ENCODE measurements at regions not wholly inside any gene's neighbourhood (a gene's known extent, or its start where the extent isn't known, plus 50 kb on each side); places are given as distances from the start of the nearest gene placed in this dataset.

GRCh38 chr5:23253621-23254198, 253.7 kb upstream of the PRDM9 start:
- DNase-seq: no peak
- TF ChIP-seq POLR2A (IDR thresholded peaks at IDR 0.05; ENCODE audit: low read length): no peak
- TF ChIP-seq GATA1 (IDR thresholded peaks at IDR 0.05; ENCODE audit: low read depth, low read length): no peak

- DNase-seq: no peak
- no peak for TF ChIP-seq GATA1 (IDR thresholded peaks at IDR 0.05; ENCODE audit: low read depth, low read length)
- no peak for TF ChIP-seq POLR2A (IDR thresholded peaks at IDR 0.05; ENCODE audit: low read length)
Observed at GRCh38 chr5:23242891-23243290, 264.5 kb upstream of the PRDM9 start.

- TF ChIP-seq POLR2A (IDR thresholded peaks at IDR 0.05; ENCODE audit: low read length) (no peak), GATA1 (IDR thresholded peaks at IDR 0.05; ENCODE audit: low read depth, low read length) (no peak)
- no peak for DNase-seq
Observed at GRCh38 chr5:23235246-23235645, 272.2 kb upstream of the PRDM9 start.

- TF ChIP-seq GATA1 (IDR thresholded peaks at IDR 0.05; ENCODE audit: low read depth, low read length) (no peak), POLR2A (IDR thresholded peaks at IDR 0.05; ENCODE audit: low read length) (no peak)
- DNase-seq: no peak
Observed at GRCh38 chr5:23234197-23234596, 273.2 kb upstream of the PRDM9 start.

GRCh38 chr5:23223846-23224245, 283.6 kb upstream of the PRDM9 start:
- DNase-seq: no peak
- no peak for TF ChIP-seq GATA1 (IDR thresholded peaks at IDR 0.05; ENCODE audit: low read depth, low read length)
- TF ChIP-seq POLR2A (IDR thresholded peaks at IDR 0.05; ENCODE audit: low read length): no peak

- no peak for DNase-seq
- TF ChIP-seq GATA1 (IDR thresholded peaks at IDR 0.05; ENCODE audit: low read depth, low read length) (no peak), POLR2A (IDR thresholded peaks at IDR 0.05; ENCODE audit: low read length) (no peak)
Observed at GRCh38 chr5:23221831-23222230, 285.6 kb upstream of the PRDM9 start.

- TF ChIP-seq GATA1 (IDR thresholded peaks at IDR 0.05; ENCODE audit: low read depth, low read length) (no peak), POLR2A (IDR thresholded peaks at IDR 0.05; ENCODE audit: low read length) (no peak)
- DNase-seq: no peak
Observed at GRCh38 chr5:23217159-23217558, 290.2 kb upstream of the PRDM9 start.

- no peak for TF ChIP-seq POLR2A (IDR thresholded peaks at IDR 0.05; ENCODE audit: low read length)
- no peak for TF ChIP-seq GATA1 (IDR thresholded peaks at IDR 0.05; ENCODE audit: low read depth, low read length)
- DNase-seq: no peak
Observed at GRCh38 chr5:23216345-23216744, 291.1 kb upstream of the PRDM9 start.

GRCh38 chr5:23208959-23209431, 298.4 kb upstream of the PRDM9 start:
- peak; percentile 19 to 53 for DNase-seq
- TF ChIP-seq POLR2A (IDR thresholded peaks at IDR 0.05; ENCODE audit: low read length): no peak
- TF ChIP-seq GATA1 (IDR thresholded peaks at IDR 0.05; ENCODE audit: low read depth, low read length): no peak

- no peak for DNase-seq
- TF ChIP-seq GATA1 (IDR thresholded peaks at IDR 0.05; ENCODE audit: low read depth, low read length) (no peak), POLR2A (IDR thresholded peaks at IDR 0.05; ENCODE audit: low read length) (no peak)
Observed at GRCh38 chr5:23204111-23204510, 303.3 kb upstream of the PRDM9 start.

GRCh38 chr5:23169660-23170416, 316.7 kb upstream of the CDH12 start:
- no peak for DNase-seq
- TF ChIP-seq GATA1 (IDR thresholded peaks at IDR 0.05; ENCODE audit: low read depth, low read length) (no peak), POLR2A (IDR thresholded peaks at IDR 0.05; ENCODE audit: low read length) (no peak)

- DNase-seq: no peak
- TF ChIP-seq GATA1 (IDR thresholded peaks at IDR 0.05; ENCODE audit: low read depth, low read length): no peak
- no peak for TF ChIP-seq POLR2A (IDR thresholded peaks at IDR 0.05; ENCODE audit: low read length)
Observed at GRCh38 chr5:23164971-23165370, 311.8 kb upstream of the CDH12 start.

GRCh38 chr5:23158179-23158578, 305.0 kb upstream of the CDH12 start:
- no peak for TF ChIP-seq GATA1 (IDR thresholded peaks at IDR 0.05; ENCODE audit: low read depth, low read length)
- TF ChIP-seq POLR2A (IDR thresholded peaks at IDR 0.05; ENCODE audit: low read length): no peak
- DNase-seq: no peak

- DNase-seq: no peak
- TF ChIP-seq POLR2A (IDR thresholded peaks at IDR 0.05; ENCODE audit: low read length) (no peak), GATA1 (IDR thresholded peaks at IDR 0.05; ENCODE audit: low read depth, low read length) (no peak)
Observed at GRCh38 chr5:23157716-23158115, 304.6 kb upstream of the CDH12 start.

GRCh38 chr5:23157169-23157568, 304.0 kb upstream of the CDH12 start:
- TF ChIP-seq GATA1 (IDR thresholded peaks at IDR 0.05; ENCODE audit: low read depth, low read length): no peak
- no peak for TF ChIP-seq POLR2A (IDR thresholded peaks at IDR 0.05; ENCODE audit: low read length)

More at GRCh38 chr5:23157169-23157568, 304.0 kb upstream of the CDH12 start:
- DNase-seq: no peak
